Colonic mucosa (tissue), 4 donors: ENCODE measurements at regions not wholly inside any gene's neighbourhood (a gene's known extent, or its start where the extent isn't known, plus 50 kb on each side); places are given as distances from the start of the nearest gene placed in this dataset.

ENCODE experiments used
- DNase-seq: peaks from one replicate; pipeline ENCODE4 v3.0.0-alpha.2; 2020
- H3K27ac ChIP-seq: fragments of 200-600 bp; one replicate; pipeline ENCODE4 v1.8.0; 2021
- H3K27me3 ChIP-seq: fragments of 200-600 bp; one replicate; pipeline ENCODE4 v1.8.0; 2021
- H3K36me3 ChIP-seq: fragments of 200-600 bp; one replicate; pipeline ENCODE4 v1.8.0; 2021
- H3K4me1 ChIP-seq: fragments of 200-600 bp; one replicate; pipeline ENCODE4 v1.8.0; 2021; ENCODE audit warnings: mild to moderate bottlenecking
- H3K4me3 ChIP-seq: fragments of 200-600 bp; one replicate; pipeline ENCODE4 v1.8.0; 2021
- H3K9ac ChIP-seq, 2 donors: one replicate each; pipeline ENCODE4 v1.7.0; 2013; ENCODE audit warnings: control low read depth in 2 of 2, low read depth in 2 of 2, low read length in 2 of 2
- H3K9me3 ChIP-seq: fragments of 200-600 bp; one replicate; pipeline ENCODE4 v1.8.0; 2021
- CTCF ChIP-seq: fragments of 200-600 bp; IDR thresholded peaks from one replicate; pipeline ENCODE4 v1.8.0; 2022; ENCODE audit warnings: antibody characterized with exemption, mild to moderate bottlenecking
- intact Hi-C: fragments of 100-400 bp; cut with DNase I; formaldehyde crosslinking; loops from one replicate; pipeline ENCODE4 v1.14.1; 2022
- donor health status: healthy.
- donor health status: DM: no; HTN: no; CAD: no.
- donor health status: DM: no; HTN: no; CAD: no.

- Histone ChIP-seq H3K4me3 (no peak overlapping the region), H3K36me3 (no peaks in the 10 kb centered on the region), H3K27me3 (no peaks in the 10 kb centered on the region), H3K9ac (no peak overlapping the region), H3K4me1 (no peaks in the 10 kb centered on the region), H3K9me3 (no peaks in the 10 kb centered on the region), H3K27ac (no peak overlapping the region)
- TF ChIP-seq CTCF: no peak
- intact Hi-C loops: no loop called here
- DNase-seq: no peak
Observed at GRCh38 chr1:50358962-50359361, 64.3 kb downstream of the DMRTA2 start.

GRCh38 chr1:50357186-50357585, 66.1 kb downstream of the DMRTA2 start:
- Histone ChIP-seq H3K27ac (no peak overlapping the region), H3K36me3 (no peaks in the 10 kb centered on the region), H3K4me1 (no peaks in the 10 kb centered on the region), H3K27me3 (no peaks in the 10 kb centered on the region), H3K9ac (no peak overlapping the region), H3K4me3 (no peak overlapping the region), H3K9me3 (no peaks in the 10 kb centered on the region)
- no peak for DNase-seq
- TF ChIP-seq CTCF: no peak
- intact Hi-C loops: no loop called here

GRCh38 chr1:50354813-50355212, 68.4 kb downstream of the DMRTA2 start:
- intact Hi-C loops: no loop called here
- no peak for DNase-seq
- H3K27ac ChIP-seq: no peak overlapping the region

GRCh38 chr1:50352428-50352827, 70.8 kb downstream of the DMRTA2 start:
- Histone ChIP-seq H3K27me3 (no peaks in the 10 kb centered on the region), H3K4me3 (no peak overlapping the region), H3K36me3 (no peaks in the 10 kb centered on the region), H3K4me1 (no peaks in the 10 kb centered on the region), H3K9me3 (no peaks in the 10 kb centered on the region), H3K27ac (no peak overlapping the region), H3K9ac (no peak overlapping the region)
- no peak for DNase-seq
- intact Hi-C loops: no loop called here
- no peak for TF ChIP-seq CTCF

More at GRCh38 chr1:50354813-50355212, 68.4 kb downstream of the DMRTA2 start:
- H3K9me3 ChIP-seq: no peaks in the 10 kb centered on the region
- no peaks in the 10 kb centered on the region for H3K4me1 ChIP-seq
- no peaks in the 10 kb centered on the region for H3K36me3 ChIP-seq
- H3K4me3 ChIP-seq: no peak overlapping the region
- no peak overlapping the region for H3K9ac ChIP-seq
- no peak for TF ChIP-seq CTCF
- no peaks in the 10 kb centered on the region for H3K27me3 ChIP-seq

- no peak for TF ChIP-seq CTCF
- H3K9me3 ChIP-seq: no peaks in the 10 kb centered on the region
- intact Hi-C loops: no loop called here
- no peak overlapping the region for H3K4me3 ChIP-seq
- no peak overlapping the region for H3K27ac ChIP-seq
- no peaks in the 10 kb centered on the region for H3K27me3 ChIP-seq
- no peaks in the 10 kb centered on the region for H3K4me1 ChIP-seq
- no peaks in the 10 kb centered on the region for H3K36me3 ChIP-seq
- no peak overlapping the region for H3K9ac ChIP-seq
- DNase-seq: no peak
Observed at GRCh38 chr1:50350868-50351267, 72.4 kb downstream of the DMRTA2 start.

- H3K27ac ChIP-seq: no peak overlapping the region
- intact Hi-C loops: no loop called here
- no peak for TF ChIP-seq CTCF
- H3K4me1 ChIP-seq: no peaks in the 10 kb centered on the region
- H3K27me3 ChIP-seq: no peaks in the 10 kb centered on the region
- H3K9me3 ChIP-seq: no peaks in the 10 kb centered on the region
- no peaks in the 10 kb centered on the region for H3K36me3 ChIP-seq
- H3K9ac ChIP-seq: no peak overlapping the region
- H3K4me3 ChIP-seq: no peak overlapping the region
- DNase-seq: no peak
Observed at GRCh38 chr1:50350421-50350820, 72.8 kb downstream of the DMRTA2 start.
